ENCODE measurements at regions not wholly inside any gene's neighbourhood (a gene's known extent, or its start where the extent isn't known, plus 50 kb on each side); places are given as distances from the start of the nearest gene placed in this dataset.

- DNase-seq (ENCODE audit: low read depth in 2 of 2) = no peak
Measured at GRCh38 chr15:31752065-31752762, 278.1 kb upstream of the CHRNA7 start.

GRCh38 chr15:31752905-31753304 is 277.4 kb upstream of the CHRNA7 start:
- DNase-seq (ENCODE audit: low read depth in 2 of 2) = no peak

- no peak for DNase-seq (ENCODE audit: low read depth in 2 of 2)
Measured at GRCh38 chr15:31758126-31758525, 272.2 kb upstream of the CHRNA7 start.

- DNase-seq (ENCODE audit: low read depth in 2 of 2) = no peak
Measured at GRCh38 chr15:31768055-31768454, 262.3 kb upstream of the CHRNA7 start.

GRCh38 chr15:31774045-31774444 is 256.3 kb upstream of the CHRNA7 start:
- DNase-seq (ENCODE audit: low read depth in 2 of 2) = no peak

- no peak for DNase-seq (ENCODE audit: low read depth in 2 of 2)
Measured at GRCh38 chr15:31776039-31776438, 254.3 kb upstream of the CHRNA7 start.

GRCh38 chr15:31781261-31781660 is 249.1 kb upstream of the CHRNA7 start:
- no peak for DNase-seq (ENCODE audit: low read depth in 2 of 2)

- no peak for DNase-seq (ENCODE audit: low read depth in 2 of 2)
Measured at GRCh38 chr15:31782016-31782783, 248.1 kb upstream of the CHRNA7 start.

GRCh38 chr15:31782951-31783350 is 247.4 kb upstream of the CHRNA7 start:
- no peak for DNase-seq (ENCODE audit: low read depth in 2 of 2)

GRCh38 chr15:31786360-31786759 is 244.0 kb upstream of the CHRNA7 start:
- DNase-seq (ENCODE audit: low read depth in 2 of 2) = no peak

GRCh38 chr15:31788104-31788503 is 242.2 kb upstream of the CHRNA7 start:
- no peak for DNase-seq (ENCODE audit: low read depth in 2 of 2)

- DNase-seq (ENCODE audit: low read depth in 2 of 2) = no peak
Measured at GRCh38 chr15:31792611-31793199, 237.6 kb upstream of the CHRNA7 start.

- no peak for DNase-seq (ENCODE audit: low read depth in 2 of 2)
Measured at GRCh38 chr15:31799319-31799714, 231.0 kb upstream of the CHRNA7 start.

GRCh38 chr15:31799715-31800321 is 230.5 kb upstream of the CHRNA7 start:
- no peak for DNase-seq (ENCODE audit: low read depth in 2 of 2)

GRCh38 chr15:31801152-31801551 is 229.2 kb upstream of the CHRNA7 start:
- no peak for DNase-seq (ENCODE audit: low read depth in 2 of 2)

- DNase-seq (ENCODE audit: low read depth in 2 of 2) = no peak
Measured at GRCh38 chr15:31802761-31803160, 227.6 kb upstream of the CHRNA7 start.

GRCh38 chr15:31803388-31803884 is 226.9 kb upstream of the CHRNA7 start:
- no peak for DNase-seq (ENCODE audit: low read depth in 2 of 2)

GRCh38 chr15:31805090-31805662 is 225.1 kb upstream of the CHRNA7 start:
- no peak for DNase-seq (ENCODE audit: low read depth in 2 of 2)

GRCh38 chr15:31806106-31806505 is 224.2 kb upstream of the CHRNA7 start:
- DNase-seq (ENCODE audit: low read depth in 2 of 2) = no peak

- no peak for DNase-seq (ENCODE audit: low read depth in 2 of 2)
Measured at GRCh38 chr15:31811641-31812040, 218.7 kb upstream of the CHRNA7 start.

GRCh38 chr15:31814082-31814481 is 216.2 kb upstream of the CHRNA7 start:
- no peak for DNase-seq (ENCODE audit: low read depth in 2 of 2)
